DND-41 (cell line): ENCODE measurements at regions not wholly inside any gene's neighbourhood (a gene's known extent, or its start where the extent isn't known, plus 50 kb on each side); places are given as distances from the start of the nearest gene placed in this dataset.

Experiments
- EZH2 ChIP-seq: IDR thresholded peaks from 3 replicates; pipeline ENCODE4 v1.6.1; 2012; ENCODE audit warnings: borderline replicate concordance, low read depth, mild to moderate bottlenecking, moderate library complexity, low read length, inconsistent platforms; ENCODE audit not compliant: severe bottlenecking
- TF ChIP-seq, protein P1 (sequence below): IDR thresholded peaks from 2 replicates; pipeline ENCODE4 v1.5.1; 2012; ENCODE audit warnings: borderline replicate concordance, low read length, moderate library complexity, mild to moderate bottlenecking; ENCODE audit not compliant: poor library complexity, severe bottlenecking; ENCODE audit errors: extremely low read depth

- TF ChIP-seq, protein P1, sequence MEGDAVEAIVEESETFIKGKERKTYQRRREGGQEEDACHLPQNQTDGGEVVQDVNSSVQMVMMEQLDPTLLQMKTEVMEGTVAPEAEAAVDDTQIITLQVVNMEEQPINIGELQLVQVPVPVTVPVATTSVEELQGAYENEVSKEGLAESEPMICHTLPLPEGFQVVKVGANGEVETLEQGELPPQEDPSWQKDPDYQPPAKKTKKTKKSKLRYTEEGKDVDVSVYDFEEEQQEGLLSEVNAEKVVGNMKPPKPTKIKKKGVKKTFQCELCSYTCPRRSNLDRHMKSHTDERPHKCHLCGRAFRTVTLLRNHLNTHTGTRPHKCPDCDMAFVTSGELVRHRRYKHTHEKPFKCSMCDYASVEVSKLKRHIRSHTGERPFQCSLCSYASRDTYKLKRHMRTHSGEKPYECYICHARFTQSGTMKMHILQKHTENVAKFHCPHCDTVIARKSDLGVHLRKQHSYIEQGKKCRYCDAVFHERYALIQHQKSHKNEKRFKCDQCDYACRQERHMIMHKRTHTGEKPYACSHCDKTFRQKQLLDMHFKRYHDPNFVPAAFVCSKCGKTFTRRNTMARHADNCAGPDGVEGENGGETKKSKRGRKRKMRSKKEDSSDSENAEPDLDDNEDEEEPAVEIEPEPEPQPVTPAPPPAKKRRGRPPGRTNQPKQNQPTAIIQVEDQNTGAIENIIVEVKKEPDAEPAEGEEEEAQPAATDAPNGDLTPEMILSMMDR = no peak
- TF ChIP-seq EZH2 = no peak
Measured at GRCh38 chrX:84724576-84724975, 222.3 kb upstream of the HDX start.
